DOHH2 (cell line): ENCODE measurements at regions not wholly inside any gene's neighbourhood (a gene's known extent, or its start where the extent isn't known, plus 50 kb on each side); places are given as distances from the start of the nearest gene placed in this dataset.

Experiments used
- H3F3A ChIP-seq: fragments of 200-600 bp; sonication (generic), shearing (Covaris generic); 2 replicates; pipeline ENCODE4 v1.6.0; 2016; ENCODE audit warnings: antibody characterized with exemption, mild to moderate bottlenecking; ENCODE audit not compliant: control insufficient read depth, insufficient read depth
- H3K27ac ChIP-seq: fragments of 200-600 bp; sonication (generic); 2 replicates; pipeline ENCODE4 v1.5.1; 2014; ENCODE audit warnings: low read depth, mild to moderate bottlenecking, low read length, moderate library complexity
- H3K27me3 ChIP-seq: fragments of 200-600 bp; sonication (generic); 2 replicates; pipeline ENCODE4 v1.6.1; 2014; ENCODE audit warnings: mild to moderate bottlenecking, low read length, mixed read lengths; ENCODE audit not compliant: control insufficient read depth
- H3K36me3 ChIP-seq: fragments of 200-600 bp; sonication (generic); 2 replicates; pipeline ENCODE4 v1.6.1; 2014; ENCODE audit warnings: mild to moderate bottlenecking, low read length, moderate library complexity, mixed read lengths; ENCODE audit not compliant: control insufficient read depth
- H3K4me1 ChIP-seq: fragments of 200-600 bp; sonication (generic); 2 replicates; pipeline ENCODE4 v1.6.1; 2014; ENCODE audit warnings: mild to moderate bottlenecking, low read length, mixed read lengths; ENCODE audit not compliant: control insufficient read depth
- H3K4me2 ChIP-seq: fragments of 200-600 bp; sonication (generic); 2 replicates; pipeline ENCODE4 v1.6.0; 2014; ENCODE audit warnings: mild to moderate bottlenecking, low read length, moderate library complexity
- H3K4me3 ChIP-seq: fragments of 200-600 bp; sonication (generic); 2 replicates; pipeline ENCODE4 v1.5.1; 2014; ENCODE audit warnings: mild to moderate bottlenecking, low read length, mixed read lengths
- H3K79me2 ChIP-seq: fragments of 200-600 bp; sonication (generic); 2 replicates; pipeline ENCODE4 v1.6.1; 2014; ENCODE audit warnings: mild to moderate bottlenecking, low read length, mixed read lengths; ENCODE audit not compliant: control insufficient read depth
- H3K9me2 ChIP-seq: fragments of 200-600 bp; sonication (generic); replicated peaks from 2 replicates; pipeline ENCODE4 v1.6.1; 2014; ENCODE audit warnings: mild to moderate bottlenecking, low read length, mixed read lengths; ENCODE audit not compliant: control insufficient read depth
- H3K9me3 ChIP-seq: fragments of 200-600 bp; sonication (generic); 2 replicates; pipeline ENCODE4 v1.6.1; 2014; ENCODE audit warnings: antibody characterized with exemption, low read length, mixed read lengths; ENCODE audit not compliant: control insufficient read depth, insufficient read depth
- H4K20me1 ChIP-seq: fragments of 200-600 bp; sonication (generic); 2 replicates; pipeline ENCODE4 v1.6.0; 2014; ENCODE audit warnings: low read depth, mild to moderate bottlenecking, antibody characterized with exemption, low read length, moderate library complexity; ENCODE audit not compliant: control insufficient read depth, insufficient read depth
- EZH2phosphoT487 ChIP-seq: fragments of 200-600 bp; sonication (generic); IDR thresholded peaks from 2 replicates; pipeline ENCODE4 v1.6.1; 2017; ENCODE audit warnings: borderline replicate concordance, mild to moderate bottlenecking, antibody characterized with exemption, low read length, moderate library complexity, mixed read lengths
- TF ChIP-seq, protein P1 (sequence below): fragments of 200-600 bp; sonication (generic); IDR thresholded peaks from one replicate; pipeline ENCODE4 v1.5.1; 2014; ENCODE audit warnings: antibody characterized with exemption, mild to moderate bottlenecking, low read depth, low read length; ENCODE audit not compliant: poor library complexity, severe bottlenecking

DNA sequence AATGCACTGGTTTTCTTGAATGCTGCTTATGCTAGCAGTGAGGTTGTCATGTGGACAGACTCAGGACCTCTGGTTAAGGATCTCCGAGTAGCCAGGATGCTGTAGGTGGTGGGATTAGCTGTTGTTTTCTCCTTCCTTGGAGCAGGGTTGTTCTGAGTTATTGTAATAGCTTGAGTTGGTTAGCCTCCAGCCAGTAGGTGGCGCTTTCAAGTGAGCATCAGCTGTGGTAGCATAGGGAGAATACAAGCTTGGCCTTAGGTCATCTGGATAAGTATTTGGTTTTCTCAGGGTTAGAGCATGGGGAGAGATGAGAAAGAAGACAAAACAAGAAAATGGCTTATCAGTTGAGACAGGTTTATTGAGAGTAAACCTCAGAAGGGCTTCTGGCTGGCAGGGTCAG lies 299.7 kb upstream of the FBXO33 start:
- Histone ChIP-seq H3K4me1 (no peaks in the 10 kb centered on the region), H3K27me3 (no peaks in the 10 kb centered on the region), H3K4me3 (no peak overlapping the region), H3K9me2 (no peaks in the 10 kb centered on the region), H3K27ac (no peak overlapping the region), H4K20me1 (no peaks in the 10 kb centered on the region), H3K9me3 (no peaks in the 10 kb centered on the region), H3K4me2 (no peak overlapping the region), H3K79me2 (no peaks in the 10 kb centered on the region), H3K36me3 (no peaks in the 10 kb centered on the region), H3F3A (no peaks in the 10 kb centered on the region)
- TF ChIP-seq, protein P1, sequence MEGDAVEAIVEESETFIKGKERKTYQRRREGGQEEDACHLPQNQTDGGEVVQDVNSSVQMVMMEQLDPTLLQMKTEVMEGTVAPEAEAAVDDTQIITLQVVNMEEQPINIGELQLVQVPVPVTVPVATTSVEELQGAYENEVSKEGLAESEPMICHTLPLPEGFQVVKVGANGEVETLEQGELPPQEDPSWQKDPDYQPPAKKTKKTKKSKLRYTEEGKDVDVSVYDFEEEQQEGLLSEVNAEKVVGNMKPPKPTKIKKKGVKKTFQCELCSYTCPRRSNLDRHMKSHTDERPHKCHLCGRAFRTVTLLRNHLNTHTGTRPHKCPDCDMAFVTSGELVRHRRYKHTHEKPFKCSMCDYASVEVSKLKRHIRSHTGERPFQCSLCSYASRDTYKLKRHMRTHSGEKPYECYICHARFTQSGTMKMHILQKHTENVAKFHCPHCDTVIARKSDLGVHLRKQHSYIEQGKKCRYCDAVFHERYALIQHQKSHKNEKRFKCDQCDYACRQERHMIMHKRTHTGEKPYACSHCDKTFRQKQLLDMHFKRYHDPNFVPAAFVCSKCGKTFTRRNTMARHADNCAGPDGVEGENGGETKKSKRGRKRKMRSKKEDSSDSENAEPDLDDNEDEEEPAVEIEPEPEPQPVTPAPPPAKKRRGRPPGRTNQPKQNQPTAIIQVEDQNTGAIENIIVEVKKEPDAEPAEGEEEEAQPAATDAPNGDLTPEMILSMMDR, result peak; percentile 81
- no peak for TF ChIP-seq EZH2phosphoT487

DNA sequence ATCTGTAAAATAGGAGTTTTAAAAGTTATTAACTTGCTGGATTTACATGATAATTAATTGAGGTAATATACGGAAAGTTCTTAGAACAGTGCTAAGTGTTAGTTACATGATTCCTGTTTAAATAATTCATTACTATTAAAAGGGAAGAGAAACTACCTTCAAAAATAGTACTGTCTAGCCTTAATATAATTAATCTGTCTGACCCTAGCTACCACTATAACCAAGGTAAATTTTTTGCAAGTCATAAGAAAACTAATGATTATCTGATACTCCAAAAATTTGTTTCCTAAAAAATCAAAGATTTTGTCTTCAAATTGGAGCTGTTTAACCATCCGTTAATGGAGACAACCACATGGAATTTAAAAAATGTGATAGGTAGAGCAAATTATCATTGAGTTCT lies 294.3 kb upstream of the FBXO33 start:
- Histone ChIP-seq H3K4me2 (no peak overlapping the region), H3K4me1 (no peaks in the 10 kb centered on the region), H4K20me1 (no peaks in the 10 kb centered on the region), H3K9me2 (no peaks in the 10 kb centered on the region), H3K36me3 (no peaks in the 10 kb centered on the region), H3K4me3 (no peak overlapping the region), H3K27ac (no peak overlapping the region), H3F3A (no peaks in the 10 kb centered on the region), H3K79me2 (no peaks in the 10 kb centered on the region), H3K9me3 (no peaks in the 10 kb centered on the region), H3K27me3 (no peaks in the 10 kb centered on the region)
- TF ChIP-seq, protein P1, result no peak
- TF ChIP-seq EZH2phosphoT487, result no peak

DNA sequence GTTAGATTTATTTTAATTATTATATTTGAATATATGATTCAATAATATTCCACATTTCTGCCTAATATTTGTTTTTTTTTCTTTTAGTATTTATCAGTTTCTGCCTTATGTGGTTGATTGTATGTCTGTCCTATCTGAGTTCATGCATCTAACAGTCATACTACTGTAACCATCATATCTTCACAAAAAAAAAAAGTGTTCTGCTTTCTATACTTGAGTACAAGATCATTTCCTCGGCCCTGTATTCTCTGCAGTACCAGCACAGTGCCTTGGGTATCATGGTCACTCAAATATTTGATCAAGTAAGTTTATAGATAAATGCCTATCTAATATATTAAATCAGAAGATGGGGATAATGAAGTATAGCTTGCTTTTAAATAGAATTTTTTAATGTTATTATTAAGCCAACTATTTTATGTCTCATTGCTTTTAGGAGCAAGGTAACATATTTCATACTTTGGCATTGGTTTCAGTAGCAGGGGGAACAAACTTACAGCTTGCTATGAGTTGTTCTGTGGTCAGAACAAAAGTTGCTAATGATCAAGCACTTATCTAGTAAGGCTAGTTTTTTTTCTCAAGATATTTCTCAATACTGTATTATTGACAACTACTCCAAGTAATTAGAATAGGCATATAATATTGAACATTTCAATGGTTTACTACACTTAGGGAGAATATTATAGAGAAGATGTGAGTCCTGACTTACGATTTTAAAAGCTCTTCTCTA lies 290.5 kb upstream of the FBXO33 start:
- no peaks in the 10 kb centered on the region for H3K9me3 ChIP-seq
- H3K9me2 ChIP-seq, result no peaks in the 10 kb centered on the region
- no peak overlapping the region for H3K27ac ChIP-seq
- no peaks in the 10 kb centered on the region for H3F3A ChIP-seq
- no peaks in the 10 kb centered on the region for H3K27me3 ChIP-seq
- H4K20me1 ChIP-seq, result no peaks in the 10 kb centered on the region
- no peak overlapping the region for H3K4me3 ChIP-seq
- TF ChIP-seq, protein P1, result no peak
- TF ChIP-seq EZH2phosphoT487, result no peak
- no peak overlapping the region for H3K4me2 ChIP-seq
- no peaks in the 10 kb centered on the region for H3K79me2 ChIP-seq
- no peaks in the 10 kb centered on the region for H3K4me1 ChIP-seq
- no peaks in the 10 kb centered on the region for H3K36me3 ChIP-seq
